DOHH2 (cell line): ENCODE measurements at regions not wholly inside any gene's neighbourhood (a gene's known extent, or its start where the extent isn't known, plus 50 kb on each side); places are given as distances from the start of the nearest gene placed in this dataset.
"Not testable (repeated sequence)": the region's sequence is repeated elsewhere in the genome, so short reads cannot be mapped to it uniquely, and the experiment has no call there.

Source experiments
- H3F3A ChIP-seq: fragments of 200-600 bp; sonication (generic), shearing (Covaris generic); 2 replicates; pipeline ENCODE4 v1.6.0; 2016; ENCODE audit warnings: antibody characterized with exemption, mild to moderate bottlenecking; ENCODE audit not compliant: control insufficient read depth, insufficient read depth
- H3K27ac ChIP-seq: fragments of 200-600 bp; sonication (generic); 2 replicates; pipeline ENCODE4 v1.5.1; 2014; ENCODE audit warnings: low read depth, mild to moderate bottlenecking, low read length, moderate library complexity
- H3K27me3 ChIP-seq: fragments of 200-600 bp; sonication (generic); 2 replicates; pipeline ENCODE4 v1.6.1; 2014; ENCODE audit warnings: mild to moderate bottlenecking, low read length, mixed read lengths; ENCODE audit not compliant: control insufficient read depth
- H3K36me3 ChIP-seq: fragments of 200-600 bp; sonication (generic); 2 replicates; pipeline ENCODE4 v1.6.1; 2014; ENCODE audit warnings: mild to moderate bottlenecking, low read length, moderate library complexity, mixed read lengths; ENCODE audit not compliant: control insufficient read depth
- H3K4me1 ChIP-seq: fragments of 200-600 bp; sonication (generic); 2 replicates; pipeline ENCODE4 v1.6.1; 2014; ENCODE audit warnings: mild to moderate bottlenecking, low read length, mixed read lengths; ENCODE audit not compliant: control insufficient read depth
- H3K4me2 ChIP-seq: fragments of 200-600 bp; sonication (generic); 2 replicates; pipeline ENCODE4 v1.6.0; 2014; ENCODE audit warnings: mild to moderate bottlenecking, low read length, moderate library complexity
- H3K4me3 ChIP-seq: fragments of 200-600 bp; sonication (generic); 2 replicates; pipeline ENCODE4 v1.5.1; 2014; ENCODE audit warnings: mild to moderate bottlenecking, low read length, mixed read lengths
- H3K79me2 ChIP-seq: fragments of 200-600 bp; sonication (generic); 2 replicates; pipeline ENCODE4 v1.6.1; 2014; ENCODE audit warnings: mild to moderate bottlenecking, low read length, mixed read lengths; ENCODE audit not compliant: control insufficient read depth
- H3K9me2 ChIP-seq: fragments of 200-600 bp; sonication (generic); replicated peaks from 2 replicates; pipeline ENCODE4 v1.6.1; 2014; ENCODE audit warnings: mild to moderate bottlenecking, low read length, mixed read lengths; ENCODE audit not compliant: control insufficient read depth
- H3K9me3 ChIP-seq: fragments of 200-600 bp; sonication (generic); 2 replicates; pipeline ENCODE4 v1.6.1; 2014; ENCODE audit warnings: antibody characterized with exemption, low read length, mixed read lengths; ENCODE audit not compliant: control insufficient read depth, insufficient read depth
- H4K20me1 ChIP-seq: fragments of 200-600 bp; sonication (generic); 2 replicates; pipeline ENCODE4 v1.6.0; 2014; ENCODE audit warnings: low read depth, mild to moderate bottlenecking, antibody characterized with exemption, low read length, moderate library complexity; ENCODE audit not compliant: control insufficient read depth, insufficient read depth
- CTCF ChIP-seq: fragments of 200-600 bp; sonication (generic); IDR thresholded peaks from one replicate; pipeline ENCODE4 v1.5.1; 2014; ENCODE audit warnings: antibody characterized with exemption, mild to moderate bottlenecking, low read depth, low read length; ENCODE audit not compliant: poor library complexity, severe bottlenecking
- EZH2phosphoT487 ChIP-seq: fragments of 200-600 bp; sonication (generic); IDR thresholded peaks from 2 replicates; pipeline ENCODE4 v1.6.1; 2017; ENCODE audit warnings: borderline replicate concordance, mild to moderate bottlenecking, antibody characterized with exemption, low read length, moderate library complexity, mixed read lengths

GRCh38 chr1:57578680-57579079 lies 154.8 kb upstream of the DAB1 start:
- Histone ChIP-seq H3F3A (no peaks in the 10 kb centered on the region), H3K36me3 (no peaks in the 10 kb centered on the region), H3K79me2 (no peaks in the 10 kb centered on the region), H3K9me2 (no peaks in the 10 kb centered on the region), H3K27ac (no peak overlapping the region), H3K9me3 (no peaks in the 10 kb centered on the region), H4K20me1 (no peaks in the 10 kb centered on the region), H3K4me1 (no peaks in the 10 kb centered on the region), H3K27me3 (no peaks in the 10 kb centered on the region), H3K4me3 (no peak overlapping the region), H3K4me2 (no peak overlapping the region)
- TF ChIP-seq CTCF (no peak), EZH2phosphoT487 (no peak)

- no peaks in the 10 kb centered on the region for H3F3A ChIP-seq
- H3K4me2 ChIP-seq, result no peak overlapping the region
- no peak overlapping the region for H3K4me3 ChIP-seq
- no peaks in the 10 kb centered on the region for H4K20me1 ChIP-seq
- H3K4me1 ChIP-seq, result no peaks in the 10 kb centered on the region
- H3K9me2 ChIP-seq, result no peaks in the 10 kb centered on the region
- H3K27ac ChIP-seq, result no peak overlapping the region
- no peaks in the 10 kb centered on the region for H3K36me3 ChIP-seq
- H3K27me3 ChIP-seq, result no peaks in the 10 kb centered on the region
- H3K79me2 ChIP-seq, result no peaks in the 10 kb centered on the region
- H3K9me3 ChIP-seq, result no peaks in the 10 kb centered on the region
- TF ChIP-seq CTCF (no peak), EZH2phosphoT487 (no peak)
Observed at GRCh38 chr1:57578099-57578498, 154.2 kb upstream of the DAB1 start.

GRCh38 chr1:57576756-57577155 lies 152.9 kb upstream of the DAB1 start:
- Histone ChIP-seq H3K27me3 (no peaks in the 10 kb centered on the region), H3K36me3 (no peaks in the 10 kb centered on the region), H3F3A (no peaks in the 10 kb centered on the region), H3K4me3 (no peak overlapping the region), H3K4me2 (no peak overlapping the region), H3K4me1 (no peaks in the 10 kb centered on the region), H3K9me2 (no peaks in the 10 kb centered on the region), H4K20me1 (no peaks in the 10 kb centered on the region), H3K27ac (no peak overlapping the region), H3K9me3 (no peaks in the 10 kb centered on the region), H3K79me2 (no peaks in the 10 kb centered on the region)
- no peak for TF ChIP-seq CTCF
- TF ChIP-seq EZH2phosphoT487, result no peak

GRCh38 chr1:57572016-57572415 lies 148.2 kb upstream of the DAB1 start:
- no peaks in the 10 kb centered on the region for H3K36me3 ChIP-seq
- no peak overlapping the region for H3K4me3 ChIP-seq
- H4K20me1 ChIP-seq, result no peaks in the 10 kb centered on the region
- H3K27ac ChIP-seq, result no peak overlapping the region
- H3K4me2 ChIP-seq, result no peak overlapping the region
- H3F3A ChIP-seq, result no peaks in the 10 kb centered on the region
- H3K27me3 ChIP-seq, result no peaks in the 10 kb centered on the region
- H3K79me2 ChIP-seq, result no peaks in the 10 kb centered on the region
- H3K4me1 ChIP-seq, result no peaks in the 10 kb centered on the region
- no peaks in the 10 kb centered on the region for H3K9me3 ChIP-seq
- TF ChIP-seq CTCF (no peak), EZH2phosphoT487 (no peak)
- H3K9me2 ChIP-seq, result no peaks in the 10 kb centered on the region

GRCh38 chr1:57558066-57558465 lies 134.2 kb upstream of the DAB1 start:
- H3K4me1 ChIP-seq, H3K36me3 ChIP-seq, H3K9me2 ChIP-seq, H3F3A ChIP-seq, H3K79me2 ChIP-seq, H3K4me2 ChIP-seq, H3K27me3 ChIP-seq, H3K9me3 ChIP-seq, H3K27ac ChIP-seq, H4K20me1 ChIP-seq, H3K4me3 ChIP-seq: not testable (repeated sequence)
